GM23338 (cell line): ENCODE measurements at regions not wholly inside any gene's neighbourhood (a gene's known extent, or its start where the extent isn't known, plus 50 kb on each side); places are given as distances from the start of the nearest gene placed in this dataset.

Experiments used
- ATAC-seq: fragments of 200-7000 bp; cut with Tn5 transposase; 3 replicates; pipeline ENCODE4 v1.9.1; 2020
- DNase-seq: peaks from one replicate; pipeline ENCODE4 v3.0.0-alpha.2; 2015; ENCODE audit warnings: low spot score
- H2AFZ ChIP-seq: fragments of 200-600 bp; sonication (generic); 2 replicates; pipeline ENCODE4 v1.8.0; 2016; ENCODE audit warnings: antibody characterized with exemption, mild to moderate bottlenecking, moderate library complexity
- H3F3A ChIP-seq: fragments of 200-600 bp; sonication (generic); replicated peaks from 2 replicates; pipeline ENCODE4 v1.8.0; 2017; ENCODE audit warnings: antibody characterized with exemption, mixed run types, low read depth
- H3K27ac ChIP-seq: fragments of 200-600 bp; sonication (generic); 2 replicates; pipeline ENCODE4 v1.6.1; 2016; ENCODE audit warnings: low read depth
- H3K27me3 ChIP-seq: fragments of 200-600 bp; sonication (generic); 2 replicates; pipeline ENCODE4 v1.8.0; 2016; ENCODE audit warnings: mild to moderate bottlenecking, mixed run types, moderate library complexity; ENCODE audit not compliant: insufficient read depth
- H3K36me3 ChIP-seq: fragments of 200-600 bp; sonication (generic); 2 replicates; pipeline ENCODE4 v1.8.0; 2016; ENCODE audit warnings: mild to moderate bottlenecking; ENCODE audit not compliant: insufficient read depth
- H3K4me1 ChIP-seq: fragments of 200-600 bp; sonication (generic); 2 replicates; pipeline ENCODE4 v1.8.0; 2016; ENCODE audit warnings: mild to moderate bottlenecking, moderate library complexity; ENCODE audit not compliant: insufficient read depth
- H3K4me2 ChIP-seq: fragments of 200-600 bp; sonication (generic); 2 replicates; pipeline ENCODE4 v1.7.1; 2017; ENCODE audit warnings: mixed run types
- H3K4me3 ChIP-seq: fragments of 200-600 bp; sonication (generic); 2 replicates; pipeline ENCODE4 v1.6.1; 2016; ENCODE audit warnings: mixed run types
- H3K79me2 ChIP-seq: fragments of 200-600 bp; sonication (generic); replicated peaks from 2 replicates; pipeline ENCODE4 v1.8.0; 2017; ENCODE audit warnings: mild to moderate bottlenecking; ENCODE audit not compliant: insufficient read depth
- H3K9me2 ChIP-seq: fragments of 200-600 bp; sonication (generic); 2 replicates; pipeline ENCODE4 v1.8.0; 2017; ENCODE audit not compliant: insufficient read depth
- H4K20me1 ChIP-seq: fragments of 200-600 bp; sonication (generic); replicated peaks from 2 replicates; pipeline ENCODE4 v1.8.0; 2017; ENCODE audit warnings: mild to moderate bottlenecking; ENCODE audit not compliant: insufficient read depth
- H3K27ac Mint-ChIP-seq: 2 replicates; pipeline ENCODE4 v1.8.0; 2020; ENCODE audit warnings: inconsistent platforms, mild to moderate bottlenecking, moderate library complexity, mixed read lengths
- H3K27me3 Mint-ChIP-seq: 3 replicates; pipeline ENCODE4 v1.8.0; 2022; ENCODE audit warnings: low read depth, mild to moderate bottlenecking, moderate library complexity, mixed read lengths, inconsistent platforms; ENCODE audit not compliant: insufficient read depth, poor library complexity
- H3K36me3 Mint-ChIP-seq: 3 replicates; pipeline ENCODE4 v1.8.0; 2021; ENCODE audit warnings: low read depth, mild to moderate bottlenecking, inconsistent platforms, moderate library complexity, mixed read lengths
- H3K4me1 Mint-ChIP-seq: 3 replicates; pipeline ENCODE4 v1.8.0; 2020; ENCODE audit warnings: mild to moderate bottlenecking, inconsistent platforms, mixed read lengths
- H3K4me3 Mint-ChIP-seq: 3 replicates; pipeline ENCODE4 v1.8.0; 2021; ENCODE audit warnings: moderate library complexity, mild to moderate bottlenecking, inconsistent platforms, mixed read lengths
- H3K9me3 Mint-ChIP-seq: 3 replicates; pipeline ENCODE4 v1.8.0; 2020; ENCODE audit warnings: moderate library complexity, mild to moderate bottlenecking, inconsistent platforms, mixed read lengths
- CREB1 ChIP-seq: fragments of 250-450 bp; sonication (Bioruptor Pico); IDR thresholded peaks from 2 replicates; pipeline ENCODE4 v1.5.0; 2020; ENCODE audit warnings: low read depth, mild to moderate bottlenecking, moderate library complexity
- CTCF ChIP-seq, 2 experiments: fragments of 200-600 bp in 1 of 2; sonication (generic) in 1 of 2; conservative IDR thresholded peaks; 2 replicates each; pipeline versions ENCODE4 v1.5.1 to v1.6.1; 2016 to 2017; ENCODE audit warnings: antibody characterized with exemption in 2 of 2, low read depth in 2 of 2, mild to moderate bottlenecking in 2 of 2, moderate library complexity in 1 of 2
- ETS1 ChIP-seq: IDR thresholded peaks from 2 replicates; pipeline ENCODE4 v1.6.1; 2016; ENCODE audit warnings: antibody characterized with exemption
- NANOG ChIP-seq: IDR thresholded peaks from 2 replicates; pipeline ENCODE4 v1.6.1; 2016; ENCODE audit warnings: antibody characterized with exemption, borderline replicate concordance
- POLR2AphosphoS5 ChIP-seq: IDR thresholded peaks from 2 replicates; pipeline ENCODE4 v1.6.1; 2016; ENCODE audit warnings: antibody characterized with exemption, low read depth
- REST ChIP-seq: IDR thresholded peaks from one replicate; pipeline ENCODE4 v1.6.1; 2018; ENCODE audit warnings: antibody characterized with exemption; ENCODE audit not compliant: unreplicated experiment
- ZNF114 ChIP-seq: fragments of 250-450 bp; sonication (Bioruptor Pico); IDR thresholded peaks from 2 replicates; pipeline ENCODE4 v1.5.0; 2020; ENCODE audit warnings: mild to moderate bottlenecking, moderate library complexity

GRCh38 chr2:8059255-8059654 lies 622.6 kb upstream of the ID2 start:
- Histone ChIP-seq H3K27ac (no peak overlapping the region), H3K27me3 (no peaks in the 10 kb centered on the region), H2AFZ (no peak overlapping the region), H3K36me3 (no peaks in the 10 kb centered on the region), H3K4me1 (no peaks in the 10 kb centered on the region), H3K79me2 (no peaks in the 10 kb centered on the region), H3K4me2 (no peak overlapping the region), H4K20me1 (no peaks in the 10 kb centered on the region), H3K9me2 (0 out of 2 replicates have a peak, but pooled peaks cover 1% of the 10 kb centered on the region), H3F3A (no peaks in the 10 kb centered on the region), H3K4me3 (no peak overlapping the region)
- H3K27ac Mint-ChIP-seq, result no peak overlapping the region
- no peak overlapping the region for H3K4me3 Mint-ChIP-seq
- peaks cover 15% of the 10 kb centered on the region for H3K9me3 Mint-ChIP-seq
- no peak for TF ChIP-seq ZNF114 (CRISPR knock-in tag)
- peaks cover 17% of the 10 kb centered on the region; the same call in 2 of the 3 replicates for H3K36me3 Mint-ChIP-seq
- H3K27me3 Mint-ChIP-seq, result no peaks in the 10 kb centered on the region
- ATAC-seq (no peak), DNase-seq (no peak)
- peaks cover 3% of the 10 kb centered on the region; the same call in 1 of the 3 replicates for H3K4me1 Mint-ChIP-seq

- DNase-seq (no peak), ATAC-seq (no peak)
- H4K20me1 ChIP-seq, result no peaks in the 10 kb centered on the region
- H3K4me1 ChIP-seq, result no peaks in the 10 kb centered on the region
- no peaks in the 10 kb centered on the region for H3K79me2 ChIP-seq
- Mint-ChIP-seq H3K27me3 (no peaks in the 10 kb centered on the region), H3K4me1 (peaks cover 3% of the 10 kb centered on the region; the same call in 1 of the 3 replicates), H3K9me3 (peaks cover 19% of the 10 kb centered on the region), H3K27ac (no peak overlapping the region), H3K4me3 (no peak overlapping the region), H3K36me3 (peaks cover 23% of the 10 kb centered on the region; the same call in 2 of the 3 replicates)
- H2AFZ ChIP-seq, result no peak overlapping the region
- no peak overlapping the region for H3K4me2 ChIP-seq
- H3K27me3 ChIP-seq, result no peaks in the 10 kb centered on the region
- no peak overlapping the region for H3K4me3 ChIP-seq
- H3F3A ChIP-seq, result no peaks in the 10 kb centered on the region
- no peaks in the 10 kb centered on the region for H3K36me3 ChIP-seq
- TF ChIP-seq ZNF114 (CRISPR knock-in tag) (no peak), REST (no peak), ETS1 (no peak), POLR2AphosphoS5 (no peak), CTCF (conservative IDR thresholded peaks at IDR 0.05; ENCODE audit: low read depth in 2 of 2) (no peak), NANOG (no peak), CREB1 (CRISPR knock-in tag) (no peak)
- H3K9me2 ChIP-seq, result 0 out of 2 replicates have a peak, but pooled peaks cover 4% of the 10 kb centered on the region
- H3K27ac ChIP-seq, result no peak overlapping the region
Measured at GRCh38 chr2:8059794-8060193, 622.1 kb upstream of the ID2 start.
